Endothelial cell of umbilical vein (primary cell): ENCODE measurements at regions not wholly inside any gene's neighbourhood (a gene's known extent, or its start where the extent isn't known, plus 50 kb on each side); places are given as distances from the start of the nearest gene placed in this dataset.

Experiments used
- BruUV-seq: library from RNA; stranded (reverse); fragments of 400-500 nt; replicated peaks from 2 replicates; lab custom pipeline; 2021; lab: Mats Ljungman, UMichigan
- CTCF ChIA-PET: fragments of 300-600, 350-600 bp; sonication (Branson Sonifier 250); formaldehyde crosslinking; loops from one replicate; lab custom pipeline; 2021; ENCODE audit warnings: antibody characterized with exemption, inconsistent platforms; lab: Charles Lee
- POLR2A ChIA-PET: fragments of 300-600, 350-600 bp; sonication (Branson Sonifier 250); formaldehyde crosslinking; loops from one replicate; lab custom pipeline; 2021; ENCODE audit warnings: antibody characterized with exemption, inconsistent platforms; lab: Charles Lee
- DNase-seq: peaks from one replicate; pipeline ENCODE4 v3.0.0-alpha.2; 2011; ENCODE audit warnings: low read depth, low spot score
- FAIRE-seq: peaks from 2 replicates; lab custom pipeline; 2011; peaks lifted over from hg19 to GRCh38; lab: Jason Lieb, UNC
- H2AFZ ChIP-seq: 2 replicates; pipeline ENCODE4 v1.6.0; 2012; ENCODE audit warnings: low read depth, low read length, control low read depth, inconsistent platforms
- H3K27ac ChIP-seq: 2 replicates; pipeline ENCODE4 v1.5.1; 2011; ENCODE audit warnings: low read depth, mild to moderate bottlenecking, control low read depth, low read length, moderate library complexity; ENCODE audit not compliant: insufficient read depth
- H3K27me3 ChIP-seq, 2 experiments: 2 replicates each; pipeline versions ENCODE4 v1.6.0 to v1.6.1; 2011; ENCODE audit warnings: low read length in 2 of 2, mixed read lengths in 1 of 2; ENCODE audit not compliant: control insufficient read depth in 2 of 2, insufficient read depth in 2 of 2
- H3K36me3 ChIP-seq, 2 experiments: 2 replicates in 1 of 2; 3 replicates in 1 of 2; pipeline ENCODE4 v1.5.1; 2011; ENCODE audit warnings: low read length in 2 of 2, mild to moderate bottlenecking in 1 of 2, moderate library complexity in 1 of 2; ENCODE audit not compliant: control insufficient read depth in 2 of 2, insufficient read depth in 2 of 2; ENCODE audit errors: extremely low read depth in 1 of 2
- H3K4me1 ChIP-seq: 3 replicates; pipeline ENCODE4 v1.5.1; 2011; ENCODE audit warnings: mild to moderate bottlenecking, low read length; ENCODE audit not compliant: control insufficient read depth, insufficient read depth; ENCODE audit errors: extremely low read depth
- H3K4me2 ChIP-seq: 2 replicates; pipeline ENCODE4 v1.6.1; 2011; ENCODE audit warnings: low read length, control low read depth, mixed read lengths; ENCODE audit not compliant: insufficient read depth
- H3K4me3 ChIP-seq, 3 experiments: fragments of 200-600 bp in 1 of 3; sonication (generic), shearing (Covaris generic) in 1 of 3; replicated peaks in 1 of 3; 2 replicates each; pipeline ENCODE4 v1.5.1; 2011 to 2016; ENCODE audit warnings: control low read depth in 3 of 3, low read length in 3 of 3, mild to moderate bottlenecking in 2 of 3, inconsistent platforms in 1 of 3, low read depth in 1 of 3, moderate library complexity in 1 of 3; ENCODE audit not compliant: insufficient read depth in 1 of 3
- H3K79me2 ChIP-seq: 2 replicates; pipeline ENCODE4 v1.6.0; 2012; ENCODE audit warnings: low read length, inconsistent platforms; ENCODE audit not compliant: control insufficient read depth, insufficient read depth
- H3K9ac ChIP-seq: replicated peaks from 2 replicates; pipeline ENCODE3; 2011; ENCODE audit warnings: low read length, control low read depth; ENCODE audit not compliant: insufficient read depth; ENCODE audit errors: extremely low read depth
- H3K9me1 ChIP-seq: replicated peaks from 3 replicates; pipeline ENCODE4 v1.6.0; 2011; ENCODE audit warnings: mild to moderate bottlenecking, low read length; ENCODE audit not compliant: control insufficient read depth, insufficient read depth; ENCODE audit errors: extremely low read depth
- H3K9me3 ChIP-seq: replicated peaks from 2 replicates; pipeline ENCODE4 v1.5.1; 2012; ENCODE audit warnings: low read length, inconsistent platforms; ENCODE audit not compliant: control insufficient read depth, insufficient read depth
- H4K20me1 ChIP-seq: replicated peaks from 2 replicates; pipeline ENCODE3; 2011; ENCODE audit warnings: mild to moderate bottlenecking, low read length; ENCODE audit not compliant: control insufficient read depth, insufficient read depth; ENCODE audit errors: extremely low read depth
- EZH2 ChIP-seq: IDR thresholded peaks from 2 replicates; pipeline ENCODE4 v1.6.1; 2012; ENCODE audit warnings: borderline replicate concordance, low read depth, mild to moderate bottlenecking, moderate library complexity, low read length, inconsistent platforms; ENCODE audit not compliant: severe bottlenecking
- FOS ChIP-seq: IDR thresholded peaks from 2 replicates; pipeline ENCODE4 v1.6.1; 2011; ENCODE audit warnings: mild to moderate bottlenecking, low read length, moderate library complexity, borderline replicate concordance; ENCODE audit not compliant: insufficient read depth
- GATA2 ChIP-seq: IDR thresholded peaks from 2 replicates; pipeline ENCODE4 v1.7.0; 2011; ENCODE audit warnings: low read depth, mild to moderate bottlenecking, moderate library complexity, mixed read lengths, low read length; ENCODE audit not compliant: insufficient read length, insufficient read depth
- MYC ChIP-seq: IDR thresholded peaks from one replicate; pipeline ENCODE4 v1.6.1; 2011; ENCODE audit warnings: mild to moderate bottlenecking, low read depth, low read length
- POLR2AphosphoS5 ChIP-seq: IDR thresholded peaks from 2 replicates; pipeline ENCODE4 v1.6.1; 2012; ENCODE audit warnings: low read depth, mild to moderate bottlenecking, control low read depth, low read length, moderate library complexity; ENCODE audit not compliant: insufficient read depth
- dilution Hi-C: fragments of 300-500 bp; cut with MboI; formaldehyde crosslinking; loops from one replicate; pipeline ENCODE4 v1.15.0; 2019; ENCODE audit warnings: low sequenced_read_pairs; ENCODE audit not compliant: extremely low pct_ligation_motif_present
- intact Hi-C: fragments of 100-400 bp; cut with micrococcal nuclease; formaldehyde crosslinking; loops from one replicate; pipeline ENCODE4 v1.10.0; 2022
- TF ChIP-seq, protein P1 (sequence below): IDR thresholded peaks from 2 replicates; pipeline ENCODE4 v1.6.1; 2011; ENCODE audit not compliant: insufficient read depth, insufficient read length
- TF ChIP-seq, protein P2 (sequence below), 2 donors: IDR thresholded peaks; 1 replicate in 1 of 2; 2 replicates in 1 of 2; pipeline ENCODE4 v1.5.1; 2011; ENCODE audit warnings: low read length in 2 of 2, mild to moderate bottlenecking in 2 of 2, moderate library complexity in 2 of 2, control low read depth in 1 of 2, inconsistent platforms in 1 of 2, low read depth in 1 of 2; ENCODE audit not compliant: insufficient read depth in 1 of 2; ENCODE audit errors: extremely low read depth in 1 of 2

GRCh38 chrX:115390078-115390477, 100.6 kb downstream of the LUZP4 start:
- no TSS peak for BruUV-seq
- H3K27me3 ChIP-seq, result no peaks in the 10 kb centered on the region
- H3K4me2 ChIP-seq, result no peak overlapping the region
- no peaks in the 10 kb centered on the region for H3K36me3 ChIP-seq
- no peaks in the 10 kb centered on the region for H3K79me2 ChIP-seq
- H3K9me1 ChIP-seq, result no peaks in the 10 kb centered on the region
- H3K4me3 ChIP-seq, result no peak overlapping the region
- no peak overlapping the region for H3K27ac ChIP-seq
- ChIA-PET POLR2A (no interaction called here), CTCF (no interaction called here)
- peaks cover 4% of the 10 kb centered on the region for H3K4me1 ChIP-seq
- no peak for DNase-seq
- TF ChIP-seq FOS, result no peak
- TF ChIP-seq, protein P1, sequence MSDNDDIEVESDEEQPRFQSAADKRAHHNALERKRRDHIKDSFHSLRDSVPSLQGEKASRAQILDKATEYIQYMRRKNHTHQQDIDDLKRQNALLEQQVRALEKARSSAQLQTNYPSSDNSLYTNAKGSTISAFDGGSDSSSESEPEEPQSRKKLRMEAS, result no peak
- no peak for TF ChIP-seq GATA2
- TF ChIP-seq EZH2, result no peak
- no peak overlapping the region for H2AFZ ChIP-seq
- H3K9ac ChIP-seq, result no peak overlapping the region
- dilution Hi-C loops (no loop called here), intact Hi-C loops (no loop called here)
- no peak for FAIRE-seq
- H3K9me3 ChIP-seq, result no peaks in the 10 kb centered on the region
- H4K20me1 ChIP-seq, result no peaks in the 10 kb centered on the region

DNA sequence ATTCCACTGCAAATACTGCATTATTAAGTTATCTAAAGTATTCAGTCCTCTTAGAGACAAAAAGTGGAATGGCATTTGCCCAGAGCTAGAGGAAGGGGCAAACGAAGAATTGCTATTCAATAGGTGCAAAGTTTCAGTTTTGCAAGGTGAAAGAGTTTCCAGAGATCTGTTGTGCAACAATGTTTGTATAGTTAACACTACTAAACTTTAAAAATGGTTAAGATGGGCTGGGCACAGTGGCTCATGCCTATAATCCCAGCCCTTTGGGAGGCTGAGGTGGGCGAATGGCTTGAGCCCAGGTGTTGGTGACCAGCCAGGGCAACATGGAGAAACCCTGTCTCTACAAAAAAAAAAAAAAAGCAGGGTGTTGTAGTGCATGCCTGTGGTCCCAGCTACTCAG, 102.5 kb downstream of the LUZP4 start:
- Histone ChIP-seq H2AFZ (no peak overlapping the region), H3K4me3 (no peak overlapping the region), H3K4me2 (no peak overlapping the region), H3K9ac (no peak overlapping the region), H3K27ac (no peak overlapping the region), H3K9me3 (no peaks in the 10 kb centered on the region), H3K27me3 (no peaks in the 10 kb centered on the region), H3K36me3 (no peaks in the 10 kb centered on the region), H3K79me2 (no peaks in the 10 kb centered on the region), H3K9me1 (no peaks in the 10 kb centered on the region), H4K20me1 (no peaks in the 10 kb centered on the region), H3K4me1 (peaks cover 4% of the 10 kb centered on the region)
- dilution Hi-C loops, result no loop called here
- intact Hi-C loops, result no loop called here
- POLR2A ChIA-PET, result no interaction called here
- TF ChIP-seq EZH2 (no peak), GATA2 (no peak), MYC (no peak), POLR2AphosphoS5 (no peak), FOS (no peak)
- TF ChIP-seq, protein P1, result no peak
- TF ChIP-seq, protein P2, sequence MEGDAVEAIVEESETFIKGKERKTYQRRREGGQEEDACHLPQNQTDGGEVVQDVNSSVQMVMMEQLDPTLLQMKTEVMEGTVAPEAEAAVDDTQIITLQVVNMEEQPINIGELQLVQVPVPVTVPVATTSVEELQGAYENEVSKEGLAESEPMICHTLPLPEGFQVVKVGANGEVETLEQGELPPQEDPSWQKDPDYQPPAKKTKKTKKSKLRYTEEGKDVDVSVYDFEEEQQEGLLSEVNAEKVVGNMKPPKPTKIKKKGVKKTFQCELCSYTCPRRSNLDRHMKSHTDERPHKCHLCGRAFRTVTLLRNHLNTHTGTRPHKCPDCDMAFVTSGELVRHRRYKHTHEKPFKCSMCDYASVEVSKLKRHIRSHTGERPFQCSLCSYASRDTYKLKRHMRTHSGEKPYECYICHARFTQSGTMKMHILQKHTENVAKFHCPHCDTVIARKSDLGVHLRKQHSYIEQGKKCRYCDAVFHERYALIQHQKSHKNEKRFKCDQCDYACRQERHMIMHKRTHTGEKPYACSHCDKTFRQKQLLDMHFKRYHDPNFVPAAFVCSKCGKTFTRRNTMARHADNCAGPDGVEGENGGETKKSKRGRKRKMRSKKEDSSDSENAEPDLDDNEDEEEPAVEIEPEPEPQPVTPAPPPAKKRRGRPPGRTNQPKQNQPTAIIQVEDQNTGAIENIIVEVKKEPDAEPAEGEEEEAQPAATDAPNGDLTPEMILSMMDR (IDR thresholded peaks at IDR 0.05; ENCODE audit: extremely low read depth in 1 of 2, insufficient read depth in 1 of 2, low read depth in 1 of 2, low read length in 2 of 2), result no peak
- CTCF ChIA-PET, result no interaction called here
- no TSS peak for BruUV-seq
- DNase-seq (no peak), FAIRE-seq (no peak)
